ENCODE measurements at regions not wholly inside any gene's neighbourhood (a gene's known extent, or its start where the extent isn't known, plus 50 kb on each side); places are given as distances from the start of the nearest gene placed in this dataset.
"Not testable (repeated sequence)": the region's sequence is repeated elsewhere in the genome, so short reads cannot be mapped to it uniquely, and the experiment has no call there.

DNA sequence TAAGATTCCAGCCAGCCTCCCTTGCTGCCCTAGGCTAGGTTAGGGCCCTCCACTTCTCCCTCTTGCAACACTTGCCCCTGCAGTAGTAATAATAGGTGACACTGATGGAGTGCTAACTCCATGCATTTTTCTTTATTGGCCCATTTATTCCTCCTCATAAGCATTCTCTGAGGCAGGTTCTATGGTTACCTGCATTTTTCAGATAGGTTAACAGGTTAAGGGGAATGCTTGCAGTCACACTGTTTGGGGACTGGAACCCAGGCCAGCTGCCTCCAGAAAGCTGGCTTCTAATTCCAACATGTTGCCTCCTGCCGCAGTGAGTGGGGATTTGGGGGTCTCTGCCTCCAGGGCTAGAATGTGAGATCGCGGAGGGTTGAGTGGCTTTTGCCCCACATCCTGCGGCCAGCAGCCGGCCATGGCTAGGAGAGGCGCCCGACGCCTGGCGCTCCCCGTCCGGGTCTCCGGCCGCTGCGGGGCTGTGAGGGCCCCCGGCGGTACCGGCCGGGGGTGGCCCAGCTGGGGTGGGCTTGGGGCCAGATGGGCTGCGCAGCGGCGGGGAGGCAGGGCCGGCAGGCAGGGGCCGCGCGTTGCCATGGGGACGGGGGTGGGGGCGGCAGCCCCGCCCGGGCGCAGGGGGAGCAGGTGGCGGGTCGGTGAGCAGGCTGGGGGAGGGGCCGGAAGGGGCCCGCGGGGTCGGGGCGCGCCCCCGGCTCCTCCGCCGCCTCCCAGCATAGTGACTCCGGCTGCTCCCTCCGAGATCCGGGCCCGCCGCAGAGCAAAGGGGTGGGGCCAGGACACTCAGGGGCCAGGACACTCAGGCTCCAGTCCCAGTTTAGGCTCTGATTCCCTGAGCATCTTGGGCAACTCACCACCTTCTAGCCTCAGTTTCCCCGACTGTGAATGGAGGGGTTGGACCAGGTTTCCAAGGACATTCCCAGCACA is 68.4 kb upstream of the SSBP3 start:
- no peak for DNase-seq (ENCODE audit: low read depth)

DNA sequence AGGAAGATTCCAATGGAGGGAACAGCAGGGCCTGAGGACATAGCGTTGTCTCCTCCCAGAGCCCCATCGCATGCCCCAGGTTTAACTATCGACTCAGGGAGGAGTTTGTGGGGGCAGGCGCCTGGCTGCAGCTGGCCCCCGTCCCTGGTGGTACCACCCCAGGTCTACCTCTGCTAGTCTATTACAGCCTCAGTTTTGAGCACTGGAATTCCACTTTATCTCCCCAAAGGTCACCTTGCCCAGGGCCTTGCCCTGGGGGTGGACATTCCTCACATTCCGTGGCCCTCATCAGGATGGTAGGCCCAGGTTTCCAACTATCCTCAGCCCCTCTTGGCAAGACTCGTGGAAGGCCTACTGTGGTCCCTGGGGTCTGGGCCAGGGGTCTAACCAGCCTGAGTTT is 65.4 kb upstream of the SSBP3 start:
- DNase-seq (ENCODE audit: low read depth): no peak

DNA sequence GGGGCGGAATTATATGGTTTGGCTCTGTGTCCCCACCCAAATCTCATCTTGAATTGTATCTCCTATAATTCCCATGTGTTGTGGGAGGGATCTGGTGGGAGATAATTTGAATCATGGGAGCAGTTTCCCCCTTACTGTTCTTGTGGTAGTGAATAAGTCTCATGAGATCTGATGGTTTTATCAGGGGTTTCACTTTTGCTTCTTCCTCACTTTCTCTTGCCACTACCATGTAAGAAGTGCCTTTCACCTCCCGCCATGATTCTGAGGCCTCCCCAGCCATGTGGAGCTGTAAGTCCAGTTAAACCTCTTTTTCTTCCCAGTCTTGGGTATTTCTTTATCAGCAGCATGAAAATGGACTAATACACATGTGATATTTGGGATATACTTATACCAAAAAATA is 63.2 kb upstream of the SSBP3 start:
- not testable (repeated sequence) for DNase-seq (ENCODE audit: low read depth)

DNA sequence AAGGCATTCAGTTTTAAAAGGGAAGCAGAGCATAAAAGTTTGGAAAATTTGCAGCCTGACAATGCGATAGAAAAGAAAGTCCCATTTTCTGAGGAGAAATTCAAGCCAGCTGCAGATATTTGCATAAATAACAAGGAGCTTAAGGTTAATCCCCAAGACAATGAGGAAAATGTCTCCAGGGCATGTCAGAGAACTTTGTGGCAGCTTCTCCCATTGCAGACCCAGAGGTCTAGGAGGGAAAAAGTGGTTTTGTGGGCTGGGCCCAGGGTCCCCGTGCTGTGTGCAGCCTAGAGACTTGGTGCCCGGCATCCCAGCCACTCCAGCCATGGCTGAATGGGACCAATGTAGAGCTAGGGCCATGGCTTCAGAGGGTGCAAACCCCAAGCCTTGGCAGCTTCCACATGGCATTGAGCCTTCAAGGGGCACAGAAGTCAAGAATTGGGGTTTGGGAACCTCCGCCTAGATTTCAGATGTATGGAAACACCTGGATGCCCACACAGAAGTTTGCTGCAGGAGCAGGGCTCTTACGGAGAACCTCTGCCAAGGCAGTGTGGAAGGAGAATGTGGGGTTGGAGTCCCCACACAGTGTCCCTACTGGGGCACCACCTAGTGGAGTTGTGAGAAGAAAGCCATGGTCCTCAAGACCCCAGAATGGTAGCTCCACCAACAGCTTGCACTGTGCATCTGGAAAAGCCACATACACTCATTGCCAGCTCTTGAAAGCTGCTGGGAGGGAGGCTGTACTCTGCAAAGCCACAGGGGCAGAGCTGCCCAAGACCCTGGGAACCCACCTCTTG is 62.3 kb upstream of the SSBP3 start:
- not testable (repeated sequence) for DNase-seq (ENCODE audit: low read depth)

DNA sequence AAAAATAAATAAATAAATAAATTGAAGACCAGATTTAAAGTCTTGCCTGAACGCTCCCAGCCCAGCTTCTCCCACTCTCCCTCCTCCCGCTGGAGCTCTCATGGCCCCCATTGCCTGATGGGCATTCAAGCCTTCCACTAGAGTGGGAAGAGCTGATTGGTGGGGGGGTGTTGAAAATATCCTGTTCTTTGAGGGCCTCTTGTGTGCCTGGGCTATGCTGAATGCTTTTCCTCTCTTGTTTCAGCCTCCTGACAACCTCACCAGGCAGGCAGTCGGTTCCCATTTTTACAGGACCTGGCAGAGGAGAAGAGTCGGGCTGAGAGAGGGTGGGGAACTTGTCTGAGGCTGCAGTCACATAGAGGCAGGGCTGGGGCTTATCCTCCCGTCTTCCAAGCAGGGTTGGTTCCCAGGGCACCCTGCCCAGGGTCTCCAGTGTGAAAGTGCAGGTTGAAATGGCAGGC is 59.2 kb upstream of the SSBP3 start:
- DNase-seq (ENCODE audit: low read depth): no peak

DNA sequence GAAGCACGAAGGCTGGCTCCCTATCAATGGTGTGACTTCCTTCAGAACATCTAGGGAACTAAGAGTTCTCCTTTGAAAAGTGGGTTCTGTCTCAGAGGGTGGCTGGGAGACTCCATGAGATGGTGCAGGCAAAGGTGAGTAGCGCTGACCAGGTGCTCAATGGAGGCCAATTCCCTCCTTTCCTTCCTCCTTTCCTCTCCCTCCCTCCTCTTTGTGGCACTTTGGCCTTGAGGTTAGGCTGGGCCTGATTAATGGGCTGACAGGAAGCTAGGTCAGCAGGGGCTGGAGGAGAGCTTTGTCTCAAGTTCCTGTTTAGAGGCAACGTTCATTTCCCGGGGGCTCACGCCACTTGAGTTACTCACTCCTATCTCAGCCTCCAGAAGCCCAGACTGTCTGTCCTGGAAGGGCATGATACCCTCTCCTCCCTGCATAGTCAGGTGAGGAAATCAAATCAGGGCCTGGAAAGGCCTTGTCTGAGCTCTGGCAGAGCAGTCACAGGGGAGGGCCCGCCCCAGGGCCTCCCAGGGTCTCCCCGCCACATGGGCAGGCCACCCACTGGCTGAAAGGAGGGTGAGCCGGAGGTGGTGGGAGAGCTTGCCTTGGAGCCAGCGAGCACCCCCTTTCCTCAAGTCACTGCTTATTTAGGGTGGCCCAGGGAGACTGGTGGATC is 58.4 kb upstream of the SSBP3 start:
- no peak for DNase-seq (ENCODE audit: low read depth)

DNA sequence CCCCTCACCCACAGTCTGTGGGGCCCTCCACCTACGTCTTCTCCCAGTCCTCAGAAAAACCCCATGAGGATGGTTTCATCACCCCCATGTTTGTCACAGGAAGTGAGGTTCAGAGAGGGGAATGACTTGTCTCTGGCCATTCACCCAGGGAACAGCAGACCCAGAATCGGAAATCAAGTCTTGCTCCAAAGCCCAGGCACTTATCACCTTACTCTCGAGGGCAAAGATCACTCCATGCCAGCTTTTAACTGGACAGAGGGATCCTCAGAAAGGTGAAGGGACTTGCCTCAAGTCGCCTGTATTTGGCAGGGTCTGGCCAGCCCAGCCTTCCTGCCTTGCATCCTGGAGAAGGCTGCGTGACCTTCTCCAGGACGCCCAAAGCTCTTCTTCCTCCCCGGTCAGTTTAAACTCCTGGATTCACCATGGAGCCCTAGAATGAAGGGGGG is 57.9 kb upstream of the SSBP3 start:
- no peak for DNase-seq (ENCODE audit: low read depth)

DNA sequence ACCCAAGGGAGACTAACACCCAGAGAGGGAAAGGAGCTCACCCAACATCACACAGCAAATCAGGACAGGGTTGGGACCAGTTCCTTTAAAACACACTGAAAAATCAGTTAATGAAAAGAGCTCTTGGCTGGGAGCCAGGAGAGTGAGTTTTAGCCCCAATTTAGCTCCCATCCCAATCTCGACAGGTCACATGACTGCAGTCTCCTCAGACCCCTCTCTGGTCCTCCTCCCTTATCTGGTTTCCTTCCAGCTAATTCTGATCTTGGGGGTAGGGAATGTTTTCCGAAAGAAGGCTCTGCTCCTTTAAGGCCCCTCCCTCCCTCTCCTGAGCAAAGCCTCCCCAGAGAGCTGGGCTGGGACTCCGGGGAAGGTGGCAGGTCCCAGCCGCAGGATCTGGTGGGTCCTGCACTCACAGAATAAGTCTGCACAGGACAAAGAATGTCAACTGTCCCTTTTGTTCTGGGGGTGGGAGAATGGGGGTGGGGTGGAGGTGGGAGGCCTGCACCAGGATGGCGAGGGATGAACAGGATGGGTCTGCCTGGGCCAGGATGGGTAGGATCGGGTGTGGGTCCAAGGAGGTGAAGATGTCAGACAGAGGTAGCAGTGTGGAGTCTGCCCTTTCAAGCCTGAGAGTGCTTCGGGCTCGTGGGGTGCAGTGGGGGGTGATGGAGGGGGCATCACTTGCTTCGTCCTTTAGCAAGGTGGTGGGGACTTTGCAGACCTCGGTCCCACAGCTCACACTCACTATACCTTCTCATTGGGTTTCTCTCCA is 57.3 kb upstream of the SSBP3 start:
- DNase-seq (ENCODE audit: low read depth): no peak

DNA sequence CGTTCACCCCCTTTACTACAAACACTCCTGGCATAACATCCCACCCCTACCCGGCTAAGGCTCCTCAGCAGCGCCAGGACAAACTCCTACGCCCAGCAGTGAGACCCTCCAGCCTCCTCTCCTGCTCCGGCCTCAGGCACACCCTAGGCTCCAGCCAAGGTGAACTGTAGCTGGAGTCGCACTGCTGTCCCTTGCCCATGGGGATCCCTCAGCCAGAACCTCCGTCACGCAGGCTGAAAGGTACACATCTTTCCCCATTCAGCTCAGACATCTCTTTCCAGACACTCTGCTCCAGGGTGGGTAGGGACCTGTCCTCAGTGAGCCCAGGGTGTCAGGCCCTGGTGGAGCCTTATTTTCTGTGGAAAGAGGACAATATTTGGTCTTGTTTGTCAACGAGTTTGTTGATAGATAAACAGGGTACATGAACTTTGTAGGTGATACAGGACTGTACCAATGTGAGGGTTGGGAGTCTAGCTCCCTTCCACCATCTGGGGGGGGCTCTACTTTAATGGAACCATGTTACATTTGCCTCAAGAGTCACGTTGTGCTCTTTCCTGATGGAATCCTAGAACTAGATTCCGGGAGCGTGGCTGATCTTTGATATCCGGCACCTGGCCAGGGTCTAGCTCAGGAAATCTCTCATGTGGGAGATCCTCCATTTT is 56.5 kb upstream of the SSBP3 start:
- no peak for DNase-seq (ENCODE audit: low read depth)

DNA sequence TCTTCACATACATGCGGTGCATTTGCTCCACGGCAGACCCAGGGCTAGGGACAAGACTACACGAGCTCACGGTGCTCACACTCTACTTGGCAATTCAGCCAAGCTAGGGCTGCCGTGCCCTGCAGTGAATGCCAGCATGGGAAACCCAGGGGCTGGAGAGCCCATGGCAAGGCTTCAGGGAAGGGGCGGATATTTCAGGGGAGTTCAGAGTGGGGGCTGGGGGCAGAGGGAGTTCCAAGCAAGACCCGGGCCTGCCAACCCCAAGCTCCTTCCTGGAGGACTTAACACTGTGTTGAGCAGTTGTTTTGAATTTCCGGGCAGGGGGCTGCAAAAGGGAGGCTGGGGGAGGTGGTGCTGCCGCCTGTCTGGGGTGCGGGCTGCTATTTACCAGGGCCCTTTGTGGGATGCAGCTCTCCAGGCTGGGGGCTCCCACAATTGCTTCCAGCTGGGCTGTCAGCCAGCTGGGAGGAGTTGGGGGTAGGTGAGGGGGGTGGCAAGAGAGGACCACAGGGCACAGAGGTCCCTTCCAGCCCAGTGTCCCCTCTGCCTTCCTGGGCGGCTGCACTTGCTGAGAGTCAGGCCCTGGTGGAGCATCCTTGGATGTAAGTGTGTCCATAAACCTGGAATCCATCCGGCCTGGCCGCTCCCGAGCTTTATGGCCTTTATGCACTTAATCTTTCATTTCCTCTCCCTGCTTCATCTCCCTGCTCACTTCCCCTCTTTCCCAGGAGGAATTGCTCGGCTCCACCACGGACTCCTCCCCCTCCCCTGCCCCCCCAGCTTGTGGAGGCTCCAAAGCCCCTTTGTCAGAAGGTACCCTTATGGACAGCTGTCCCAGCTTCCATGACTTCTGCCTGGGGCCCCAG is 55.8 kb upstream of the SSBP3 start:
- no peak for DNase-seq (ENCODE audit: low read depth)

DNA sequence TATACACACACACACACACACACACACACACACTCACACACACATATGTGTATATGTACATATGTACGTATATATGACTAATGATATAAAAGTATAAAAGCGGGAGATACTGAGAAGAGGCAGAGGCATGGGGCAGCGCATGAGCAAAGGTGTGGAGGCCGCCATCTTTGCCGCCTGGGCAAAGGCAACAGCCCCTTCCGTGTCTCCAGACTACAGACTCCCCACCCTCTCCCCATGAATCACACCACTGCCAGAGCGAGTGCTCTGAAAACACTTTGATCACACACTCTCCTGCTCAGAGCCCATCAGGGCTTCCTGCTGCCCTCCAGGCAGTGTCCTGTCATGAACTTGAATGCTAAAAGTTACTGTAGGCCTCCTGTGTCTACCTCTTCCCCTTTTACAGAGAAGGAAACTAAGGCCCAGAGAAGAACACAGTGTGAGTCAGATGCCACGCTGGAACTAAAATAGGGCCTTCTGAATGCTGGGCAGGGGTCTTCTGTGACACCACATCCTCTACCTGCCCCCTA is 54.7 kb upstream of the SSBP3 start:
- no peak for DNase-seq (ENCODE audit: low read depth)

DNA sequence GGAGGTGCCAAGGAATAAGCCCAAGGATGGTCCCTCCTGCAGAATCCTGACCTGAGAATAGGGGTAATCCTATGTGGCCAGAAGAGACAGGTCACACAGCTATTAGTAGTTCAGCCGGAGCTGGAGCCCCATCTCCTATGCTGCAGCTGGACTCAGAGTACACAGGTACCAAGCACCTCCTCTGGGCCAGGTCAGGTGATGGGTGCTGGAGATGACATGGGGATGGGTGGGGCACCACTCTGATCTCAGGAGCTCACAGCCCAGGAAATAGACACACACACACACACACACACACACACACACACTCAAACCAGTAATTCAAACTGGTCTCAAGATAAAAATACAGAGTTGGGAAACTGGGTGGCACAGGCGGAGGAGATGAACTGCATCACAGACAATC is 54.2 kb upstream of the SSBP3 start:
- no peak for DNase-seq (ENCODE audit: low read depth)

DNA sequence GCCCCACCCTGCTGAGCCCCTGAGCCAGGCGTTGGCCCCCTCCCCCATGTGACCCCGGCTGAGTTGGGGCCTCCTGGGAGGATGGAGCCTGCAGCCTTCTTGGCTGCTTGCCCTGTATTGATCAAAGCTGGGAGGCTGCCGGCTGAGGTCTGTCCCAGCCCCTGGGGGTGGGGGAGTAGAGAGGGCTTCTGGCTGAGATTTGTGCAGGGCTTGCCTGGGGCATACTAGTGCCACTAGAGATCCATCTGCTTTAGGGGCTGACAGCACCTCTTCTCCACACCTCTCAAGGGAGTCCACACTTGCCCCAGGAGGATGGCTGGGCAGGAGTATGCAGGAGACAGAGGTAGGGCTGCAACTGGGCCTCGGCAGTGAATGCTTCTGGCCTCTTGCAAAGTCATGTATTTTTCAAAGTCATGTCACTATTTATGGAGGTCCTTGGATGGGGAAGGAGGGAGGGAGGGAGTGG is 53.6 kb upstream of the SSBP3 start:
- DNase-seq (ENCODE audit: low read depth): no peak

DNA sequence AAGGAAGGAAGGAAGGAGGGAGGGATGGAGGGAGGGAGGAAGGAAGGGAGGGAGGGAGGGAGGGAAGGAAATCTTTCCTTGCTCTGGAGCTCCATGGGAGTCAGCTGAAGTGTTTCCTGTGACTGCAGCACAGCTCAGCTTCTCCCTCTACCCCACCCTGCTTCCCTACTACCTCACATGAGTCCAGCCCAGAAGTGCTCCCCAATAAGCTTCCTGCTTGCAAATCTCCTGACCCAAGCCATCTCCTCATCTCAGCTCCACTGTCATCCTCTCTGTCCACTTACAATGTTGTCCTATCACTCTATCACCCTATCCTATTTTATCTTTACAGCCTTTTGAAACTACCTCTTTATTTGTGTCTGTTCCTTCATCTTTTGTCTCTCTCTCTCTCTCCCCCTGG is 52.9 kb upstream of the SSBP3 start:
- no peak for DNase-seq (ENCODE audit: low read depth)

DNA sequence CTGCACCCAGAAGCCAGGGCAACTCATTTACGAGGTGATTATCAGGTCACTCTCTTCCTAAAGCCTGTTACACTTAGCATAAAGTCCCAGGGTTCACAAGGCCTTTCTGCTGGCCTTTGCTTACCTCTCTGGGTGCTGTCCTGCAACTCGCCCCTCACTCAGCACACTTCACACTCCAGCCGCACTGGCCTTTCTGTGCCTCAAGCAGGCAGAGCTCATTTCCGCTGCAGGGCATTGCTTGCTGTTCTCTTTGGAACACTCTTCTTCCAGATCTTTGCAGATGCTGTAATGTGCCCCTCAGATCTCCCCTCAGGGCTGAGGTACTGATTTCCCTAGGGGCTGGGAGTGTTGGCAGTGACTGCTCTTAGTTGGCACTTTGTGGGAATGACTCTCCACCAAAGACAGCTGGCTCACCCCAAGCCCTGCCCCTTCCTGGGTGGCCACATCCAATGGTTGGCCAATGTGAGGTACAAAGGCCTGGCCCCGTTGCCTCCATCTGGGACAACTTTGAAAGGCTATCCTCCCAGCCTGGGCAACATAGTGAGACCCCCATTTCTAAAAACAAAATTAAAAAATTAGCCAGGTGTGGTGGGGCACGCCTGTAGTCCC is 50.8 kb upstream of the SSBP3 start:
- peak; percentile 41 for DNase-seq (ENCODE audit: low read depth)

DNA sequence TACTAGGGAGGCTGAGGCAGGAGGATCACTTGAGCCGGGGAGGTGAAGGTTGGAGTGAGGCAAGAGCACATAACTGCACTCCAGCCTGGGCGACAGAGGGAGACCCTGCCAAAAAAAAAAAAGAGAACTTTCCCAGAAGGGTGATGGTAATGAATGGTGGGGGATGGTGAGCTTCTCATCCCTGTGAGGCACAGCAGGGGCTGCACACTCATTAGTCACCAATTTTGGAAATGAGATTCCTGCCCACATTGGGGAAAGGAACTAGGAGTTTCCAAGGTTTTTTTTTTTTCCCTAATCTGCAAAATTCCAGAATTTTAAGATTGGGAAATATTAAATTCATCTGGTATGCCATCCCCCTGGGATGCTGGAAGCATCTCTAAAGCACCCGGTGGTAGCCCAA is 50.2 kb upstream of the SSBP3 start:
- DNase-seq (ENCODE audit: low read depth): no peak
